ENCODE measurements at regions not wholly inside any gene's neighbourhood (a gene's known extent, or its start where the extent isn't known, plus 50 kb on each side); places are given as distances from the start of the nearest gene placed in this dataset.

DNA sequence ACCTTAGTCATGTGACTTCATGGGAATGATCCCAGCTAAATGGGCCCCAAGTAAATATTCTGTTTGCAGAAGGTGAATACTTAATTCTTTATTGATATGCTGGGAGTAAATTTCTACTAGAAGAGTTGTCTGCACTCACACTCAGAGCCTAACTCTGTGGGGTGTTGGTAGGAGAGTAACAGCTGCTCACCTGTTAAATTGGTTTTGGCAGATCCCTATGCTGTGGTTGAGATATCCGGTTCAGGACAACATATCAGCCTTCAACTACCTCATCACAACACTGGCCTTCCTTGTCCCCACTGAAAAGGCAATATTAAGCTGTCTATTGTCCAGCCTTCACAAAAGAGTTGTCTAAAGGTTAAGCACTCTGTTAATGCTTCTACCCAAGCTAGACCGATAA is 738.3 kb downstream of the INHBA start:
- DNase-seq = no peak

DNA sequence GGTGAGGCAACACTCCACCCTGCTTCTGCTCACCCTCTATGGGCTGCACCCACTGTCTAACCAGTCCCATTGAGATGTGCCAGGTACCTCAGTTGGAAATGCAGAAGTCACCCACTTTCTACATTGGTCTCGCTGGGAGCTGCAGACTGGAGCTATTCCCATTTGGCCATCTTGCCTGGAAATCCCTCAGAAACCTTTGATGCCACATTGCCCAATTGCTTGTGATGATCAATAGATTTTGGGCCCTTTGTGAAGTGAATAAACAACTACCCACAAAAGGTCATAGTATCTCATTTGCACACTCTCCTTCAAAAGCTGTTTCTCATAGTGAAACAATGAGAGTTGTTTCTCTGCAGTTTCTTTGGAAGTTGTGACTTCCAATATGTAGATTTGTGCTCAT is 742.9 kb downstream of the INHBA start:
- no peak for DNase-seq

DNA sequence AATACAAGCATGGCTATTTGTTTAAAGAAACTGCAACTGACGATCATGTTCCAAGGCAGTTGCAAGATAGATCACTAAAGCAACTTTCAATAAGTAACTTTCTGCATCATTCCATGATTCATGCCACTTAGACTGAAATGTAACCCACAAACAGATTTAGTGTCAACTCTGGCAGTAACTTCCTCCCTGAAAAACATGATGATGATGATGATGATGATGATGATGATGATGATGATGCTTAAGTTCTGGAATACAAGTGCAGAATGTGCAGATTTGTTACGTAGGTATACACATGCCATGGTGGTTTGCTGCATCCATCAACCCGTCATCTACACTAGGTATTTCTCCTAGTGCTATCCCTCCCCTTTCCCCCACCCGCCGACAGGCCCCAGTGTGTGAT is 754.7 kb downstream of the INHBA start:
- no peak for DNase-seq

DNA sequence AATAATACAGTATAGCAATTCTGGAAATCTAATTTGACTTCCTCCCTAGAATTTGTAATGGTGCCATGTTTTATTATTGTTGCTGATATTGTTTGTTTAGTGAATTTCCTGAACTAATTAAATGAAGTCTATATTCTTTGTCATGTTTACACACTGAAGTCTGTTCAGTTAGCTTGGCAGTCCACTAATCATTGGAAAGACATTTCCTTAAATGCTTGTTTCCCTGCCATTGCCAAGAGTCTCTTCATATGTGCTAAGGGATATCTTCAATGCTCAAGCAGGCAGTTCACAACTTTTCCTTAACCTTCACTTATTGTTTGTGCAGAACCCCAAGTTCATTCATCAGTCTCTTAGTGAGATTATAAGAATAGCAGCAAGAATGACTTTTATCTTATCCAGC is 755.3 kb downstream of the INHBA start:
- DNase-seq = no peak

DNA sequence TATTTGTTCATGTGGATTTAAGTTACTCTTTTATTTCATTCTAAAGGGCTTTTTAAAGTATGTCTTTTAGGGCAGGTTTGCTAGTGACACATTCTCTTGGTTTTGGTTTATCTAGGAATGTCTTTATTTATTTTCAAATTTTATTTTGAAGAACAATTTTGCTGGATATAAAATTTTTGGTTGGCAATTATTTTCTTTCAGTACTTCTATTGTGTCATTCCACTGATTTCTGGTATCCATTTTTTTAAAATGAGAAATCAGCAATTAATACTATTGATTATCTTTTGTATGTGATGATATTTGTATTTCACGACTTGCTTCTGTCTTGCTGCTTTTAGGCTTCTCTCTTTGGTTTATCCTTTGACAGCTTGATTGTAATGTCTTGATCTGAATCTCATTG is 756.3 kb downstream of the INHBA start:
- DNase-seq = no peak

DNA sequence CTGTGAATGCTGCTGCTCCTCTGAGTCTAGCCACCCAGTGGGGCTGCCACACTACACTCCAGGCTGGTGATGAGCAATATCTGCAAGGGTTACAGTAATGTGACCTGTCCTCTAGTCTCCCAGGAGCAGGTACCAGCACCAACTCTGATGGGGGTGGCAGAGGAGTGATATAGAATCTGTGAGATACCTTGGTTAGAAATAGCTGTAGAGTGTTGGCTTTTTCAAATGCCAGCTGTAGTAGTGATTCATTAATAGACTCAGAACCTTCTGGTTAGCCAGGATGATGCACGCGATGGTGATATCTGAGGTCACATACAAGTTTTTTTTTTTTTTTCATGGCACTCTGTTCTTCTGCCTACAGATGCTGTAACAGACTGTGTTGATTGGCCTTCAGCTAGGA is 757.1 kb downstream of the INHBA start:
- no peak for DNase-seq

DNA sequence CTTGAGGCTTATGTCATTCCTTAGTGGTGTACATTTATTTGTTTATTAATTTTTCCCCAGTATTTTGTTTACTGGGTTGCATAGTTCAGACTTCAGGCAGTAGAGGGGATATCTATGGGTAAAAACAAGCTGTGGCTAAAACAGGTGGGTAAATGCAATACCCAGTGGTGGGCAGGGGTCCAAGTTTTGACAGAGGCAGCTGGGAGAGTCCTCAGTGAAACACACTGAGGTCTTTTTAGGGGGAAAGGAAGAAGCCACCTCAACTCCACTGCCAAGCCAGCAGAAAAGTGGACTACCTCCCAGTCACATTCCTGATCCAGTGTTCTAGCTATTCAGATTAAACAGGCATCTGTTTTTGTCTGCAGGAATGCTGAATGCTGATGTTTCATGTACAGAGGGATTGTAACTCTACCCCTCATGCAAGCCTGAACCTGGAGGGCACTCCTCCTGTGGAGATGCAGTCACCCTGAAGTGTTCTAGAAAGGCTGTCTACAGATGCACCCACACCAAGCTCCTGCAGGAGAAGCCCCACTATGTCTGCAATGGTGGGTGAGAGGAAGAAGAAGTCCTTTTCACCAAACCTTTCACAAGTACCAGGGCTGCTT is 757.8 kb downstream of the INHBA start:
- DNase-seq = no peak

DNA sequence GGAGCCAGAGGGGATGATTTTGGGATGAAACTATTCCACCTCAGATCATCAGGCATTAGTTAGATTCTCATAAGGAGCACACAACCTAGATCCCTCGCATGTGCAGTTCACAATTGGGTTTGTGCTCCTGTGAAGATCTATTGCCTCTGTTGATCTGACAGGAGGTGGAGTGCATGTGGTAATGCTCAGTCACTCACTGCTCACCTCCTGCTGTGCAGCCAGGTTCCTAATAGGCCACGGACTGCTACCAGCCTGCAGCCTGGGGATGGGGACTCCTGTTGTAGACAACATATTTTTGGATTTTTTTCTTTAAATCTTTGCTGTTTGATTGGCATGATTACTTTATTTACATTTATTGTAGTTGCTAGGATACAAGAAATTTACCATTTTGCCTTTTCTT is 765.0 kb downstream of the INHBA start:
- DNase-seq = no peak

DNA sequence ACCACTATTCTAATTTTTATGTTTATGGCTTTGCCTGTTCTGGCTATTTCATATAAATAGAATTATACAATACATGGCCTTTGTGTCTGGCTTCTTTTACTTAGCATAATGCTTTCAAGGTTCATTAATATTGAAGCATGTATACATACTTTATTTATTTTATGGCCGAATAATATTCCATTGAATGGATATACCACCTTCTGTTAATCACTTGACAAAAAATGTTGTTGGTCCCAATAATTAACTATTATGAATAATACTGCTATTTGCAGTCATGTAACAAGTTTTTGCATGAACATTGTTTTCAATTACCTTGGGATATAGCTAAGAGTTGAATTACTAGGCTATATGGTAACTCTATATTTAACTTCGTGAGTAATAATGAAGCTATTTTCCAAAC is 767.5 kb downstream of the INHBA start:
- DNase-seq = no peak

DNA sequence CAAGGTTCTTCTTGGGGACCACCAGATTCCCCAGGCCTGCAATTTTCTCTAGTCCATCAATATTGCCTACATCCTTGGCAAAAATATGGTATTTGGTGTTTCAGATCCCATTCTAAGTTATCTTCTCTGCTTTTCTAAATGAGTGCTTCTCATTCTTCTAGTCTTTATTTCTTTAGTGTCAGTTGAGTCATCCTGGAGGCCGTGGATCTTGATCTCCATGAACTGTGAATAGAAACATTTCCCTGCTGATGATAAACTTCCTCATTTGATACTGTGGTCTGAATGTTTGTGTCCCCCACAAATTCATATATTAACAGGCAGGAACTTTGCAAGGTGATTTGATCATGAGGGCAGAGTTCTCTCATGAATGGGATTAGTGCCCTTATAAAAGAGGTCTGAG is 779.3 kb downstream of the INHBA start:
- no peak for DNase-seq

DNA sequence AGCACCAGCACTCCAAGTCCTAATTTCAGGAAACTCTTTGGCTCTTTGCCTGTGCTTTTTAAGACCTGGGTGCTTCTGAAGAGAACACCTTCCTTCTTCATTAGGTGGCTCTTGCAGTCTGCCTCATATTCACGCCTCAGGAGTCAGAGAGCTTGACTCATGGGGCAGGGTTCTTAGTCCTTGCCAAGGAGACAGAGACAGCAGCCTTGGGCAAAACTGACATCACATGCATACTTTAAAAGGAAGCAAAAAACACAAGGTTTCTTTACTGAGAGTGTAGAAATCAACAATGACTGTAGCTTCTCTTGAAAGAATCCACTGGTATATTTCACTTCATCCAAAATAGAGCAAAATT is 780.6 kb downstream of the INHBA start:
- DNase-seq = no peak

DNA sequence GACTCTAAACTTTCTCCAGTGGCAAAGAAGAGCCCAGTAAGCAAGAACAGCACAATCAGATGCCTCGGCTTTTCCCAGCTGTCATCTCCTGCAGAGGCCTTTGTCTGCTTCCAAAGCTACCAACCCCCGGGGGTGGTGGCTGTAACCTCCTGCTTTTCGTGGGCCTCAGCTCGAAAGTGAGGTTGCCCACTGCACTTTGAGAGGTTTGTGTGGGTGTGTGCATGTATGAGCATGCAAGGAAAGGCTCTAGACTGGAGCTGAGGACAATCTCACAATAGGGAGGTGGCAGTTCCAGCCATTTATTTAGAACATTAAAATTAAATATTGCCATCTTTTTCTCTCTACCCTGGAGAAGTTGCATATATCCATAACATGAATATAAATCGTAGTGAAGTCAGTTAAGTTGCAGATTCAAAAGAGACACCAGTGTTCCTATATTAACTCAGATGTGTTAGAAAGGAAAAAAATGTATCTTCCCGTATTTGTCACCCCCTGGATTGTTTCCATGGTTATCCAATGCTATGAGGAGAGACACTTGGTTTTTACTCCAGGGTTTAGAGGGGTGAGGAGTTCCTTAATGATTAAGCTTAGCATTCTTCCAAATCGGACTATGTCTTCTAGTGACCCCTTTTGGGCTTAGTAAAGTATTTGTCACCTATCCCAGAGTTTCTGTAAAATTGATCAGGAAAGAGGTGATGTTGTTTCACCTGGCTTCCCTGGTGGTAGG is 781.1 kb downstream of the INHBA start:
- DNase-seq = no peak

DNA sequence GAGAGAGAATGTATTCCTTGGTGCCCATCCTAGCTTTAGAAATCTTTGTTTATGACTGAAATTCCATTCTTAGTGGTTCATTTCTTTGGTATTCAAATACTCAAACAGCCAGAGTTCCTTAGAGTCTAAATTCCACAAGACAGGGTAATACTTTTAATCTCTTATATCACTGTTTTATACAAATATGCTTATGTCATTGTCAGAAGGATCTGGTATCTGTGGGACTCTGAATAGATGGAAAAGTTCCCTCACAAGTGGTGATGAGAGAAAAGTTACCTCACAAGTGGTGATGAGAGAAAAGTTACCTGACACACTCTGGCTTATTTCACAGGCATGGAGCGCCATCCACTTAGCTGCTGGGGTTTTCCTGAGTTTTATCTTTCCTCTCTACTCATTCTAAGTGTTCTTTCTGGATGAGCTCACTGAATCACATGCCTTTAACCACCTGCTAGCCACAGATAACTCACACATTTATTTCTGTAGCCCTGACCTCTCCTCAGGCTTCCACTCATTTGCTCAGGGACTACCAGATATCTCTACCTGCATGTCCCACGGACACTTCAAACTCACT is 784.0 kb downstream of the SUGCT start:
- no peak for DNase-seq

DNA sequence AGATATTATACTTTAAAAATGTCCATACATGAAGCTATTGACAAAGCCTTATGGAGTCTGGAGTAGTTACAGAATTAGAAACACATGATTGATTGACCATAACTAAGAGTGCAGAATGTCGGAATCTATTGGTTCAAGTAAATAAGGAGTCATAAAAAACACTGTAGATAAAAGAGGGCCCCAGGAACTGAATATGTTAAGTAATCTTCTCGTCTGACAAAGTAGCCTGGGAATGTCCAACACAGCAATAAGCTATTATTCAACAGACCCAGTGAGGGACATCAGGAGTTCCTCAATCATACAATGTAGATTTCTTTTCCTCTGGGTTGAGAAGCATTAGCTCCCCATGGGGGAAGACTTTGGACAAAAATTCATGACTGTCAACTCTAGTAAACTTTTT is 782.0 kb downstream of the SUGCT start:
- DNase-seq = no peak

DNA sequence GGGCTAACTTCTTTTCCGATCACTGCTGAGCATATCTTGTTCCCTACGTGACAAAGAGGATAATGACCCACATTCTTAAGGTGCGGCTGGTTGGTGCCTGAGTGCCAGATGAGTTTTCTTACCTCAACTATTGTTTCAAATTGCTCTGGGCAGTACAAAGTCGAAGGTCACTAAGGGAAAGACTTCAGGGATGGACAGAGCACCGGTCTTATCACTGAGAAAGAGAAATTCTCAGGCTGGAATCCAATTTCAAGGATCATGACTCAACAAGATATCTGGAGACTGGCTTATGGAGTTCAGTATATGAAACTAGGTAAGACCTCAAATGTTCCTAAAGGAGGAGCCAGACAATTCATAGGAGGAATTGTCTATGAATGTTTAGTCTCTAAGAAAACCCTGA is 780.3 kb downstream of the SUGCT start:
- DNase-seq = no peak
